ENCODE measurements at regions not wholly inside any gene's neighbourhood (a gene's known extent, or its start where the extent isn't known, plus 50 kb on each side); places are given as distances from the start of the nearest gene placed in this dataset.

DNA sequence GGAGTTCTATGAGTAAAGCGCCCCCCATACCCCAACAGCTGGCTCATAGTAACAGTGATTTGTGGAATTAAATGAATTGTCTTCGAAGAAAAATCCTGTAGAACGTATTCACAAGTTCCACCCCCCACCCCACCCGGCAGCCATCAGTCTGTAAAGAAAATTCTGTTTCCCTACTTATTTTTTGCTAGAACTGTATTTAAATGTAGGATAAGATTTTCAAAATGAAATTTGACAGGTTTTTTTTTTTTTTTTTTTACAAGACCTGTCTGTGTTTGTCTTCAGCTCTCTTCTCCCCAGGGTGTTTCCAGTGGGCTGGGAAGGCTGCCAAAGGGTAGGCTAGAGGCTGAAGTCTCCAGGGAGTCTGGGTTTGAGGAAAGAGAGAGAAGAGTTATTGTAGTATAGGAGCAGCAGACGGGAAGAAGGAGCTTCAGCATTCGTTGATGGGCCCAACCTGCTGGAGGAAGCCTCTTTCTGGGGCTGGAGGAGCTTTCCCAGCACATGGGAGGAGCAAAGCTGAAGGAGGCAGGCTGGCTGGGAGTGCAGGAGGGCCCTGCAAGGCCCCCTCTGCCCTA is 130.6 kb upstream of the SEMA6D start:
- H3K4me3 ChIP-seq (ENCODE audit: low read depth in 2 of 2, low read length in 2 of 2) = no peak overlapping the region
- in situ Hi-C loops (cut with HindIII; ENCODE audit: low pct_unique_long_range_greater_than_20kb, low sequenced_read_pairs) = no loop called here
- no peaks in the 10 kb centered on the region for H3K4me1 ChIP-seq (ENCODE audit: control insufficient read depth, insufficient read depth, low read length)
- no peak for DNase-seq (ENCODE audit: low read depth, low spot score)
- H3K27me3 ChIP-seq (ENCODE audit: control insufficient read depth, insufficient read depth, low read length) = no peaks in the 10 kb centered on the region
- ChIA-PET CTCF (no interaction called here), POLR2A (no interaction called here)
- no peak for ATAC-seq
- no peak overlapping the region for H3K27ac ChIP-seq (ENCODE audit: low read length)
- H3K36me3 ChIP-seq (ENCODE audit: control insufficient read depth, insufficient read depth, low read length) = no peaks in the 10 kb centered on the region
- no peaks in the 10 kb centered on the region for H3K9me3 ChIP-seq (ENCODE audit: control insufficient read depth, insufficient read depth, low read depth, low read length)
- TF ChIP-seq TCF7L2 (IDR thresholded peaks at IDR 0.05; ENCODE audit: low read depth, low read length) (no peak), POLR2AphosphoS5 (IDR thresholded peaks at IDR 0.05; ENCODE audit: low read depth, low read length) (no peak), REST (IDR thresholded peaks at IDR 0.05; ENCODE audit: insufficient read depth in 1 of 2, low read depth in 2 of 2, low read length in 1 of 2) (no peak), SIN3A (IDR thresholded peaks at IDR 0.05; ENCODE audit: borderline replicate concordance, insufficient read depth, low read depth, low read length) (no peak)
- TF ChIP-seq, protein P1, sequence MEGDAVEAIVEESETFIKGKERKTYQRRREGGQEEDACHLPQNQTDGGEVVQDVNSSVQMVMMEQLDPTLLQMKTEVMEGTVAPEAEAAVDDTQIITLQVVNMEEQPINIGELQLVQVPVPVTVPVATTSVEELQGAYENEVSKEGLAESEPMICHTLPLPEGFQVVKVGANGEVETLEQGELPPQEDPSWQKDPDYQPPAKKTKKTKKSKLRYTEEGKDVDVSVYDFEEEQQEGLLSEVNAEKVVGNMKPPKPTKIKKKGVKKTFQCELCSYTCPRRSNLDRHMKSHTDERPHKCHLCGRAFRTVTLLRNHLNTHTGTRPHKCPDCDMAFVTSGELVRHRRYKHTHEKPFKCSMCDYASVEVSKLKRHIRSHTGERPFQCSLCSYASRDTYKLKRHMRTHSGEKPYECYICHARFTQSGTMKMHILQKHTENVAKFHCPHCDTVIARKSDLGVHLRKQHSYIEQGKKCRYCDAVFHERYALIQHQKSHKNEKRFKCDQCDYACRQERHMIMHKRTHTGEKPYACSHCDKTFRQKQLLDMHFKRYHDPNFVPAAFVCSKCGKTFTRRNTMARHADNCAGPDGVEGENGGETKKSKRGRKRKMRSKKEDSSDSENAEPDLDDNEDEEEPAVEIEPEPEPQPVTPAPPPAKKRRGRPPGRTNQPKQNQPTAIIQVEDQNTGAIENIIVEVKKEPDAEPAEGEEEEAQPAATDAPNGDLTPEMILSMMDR (IDR thresholded peaks at IDR 0.05) = no peak
- intact Hi-C loops (cut with micrococcal nuclease; ENCODE audit: unreplicated experiment) = no loop called here
- no TSS peak for BruUV-seq (replicated peaks)

DNA sequence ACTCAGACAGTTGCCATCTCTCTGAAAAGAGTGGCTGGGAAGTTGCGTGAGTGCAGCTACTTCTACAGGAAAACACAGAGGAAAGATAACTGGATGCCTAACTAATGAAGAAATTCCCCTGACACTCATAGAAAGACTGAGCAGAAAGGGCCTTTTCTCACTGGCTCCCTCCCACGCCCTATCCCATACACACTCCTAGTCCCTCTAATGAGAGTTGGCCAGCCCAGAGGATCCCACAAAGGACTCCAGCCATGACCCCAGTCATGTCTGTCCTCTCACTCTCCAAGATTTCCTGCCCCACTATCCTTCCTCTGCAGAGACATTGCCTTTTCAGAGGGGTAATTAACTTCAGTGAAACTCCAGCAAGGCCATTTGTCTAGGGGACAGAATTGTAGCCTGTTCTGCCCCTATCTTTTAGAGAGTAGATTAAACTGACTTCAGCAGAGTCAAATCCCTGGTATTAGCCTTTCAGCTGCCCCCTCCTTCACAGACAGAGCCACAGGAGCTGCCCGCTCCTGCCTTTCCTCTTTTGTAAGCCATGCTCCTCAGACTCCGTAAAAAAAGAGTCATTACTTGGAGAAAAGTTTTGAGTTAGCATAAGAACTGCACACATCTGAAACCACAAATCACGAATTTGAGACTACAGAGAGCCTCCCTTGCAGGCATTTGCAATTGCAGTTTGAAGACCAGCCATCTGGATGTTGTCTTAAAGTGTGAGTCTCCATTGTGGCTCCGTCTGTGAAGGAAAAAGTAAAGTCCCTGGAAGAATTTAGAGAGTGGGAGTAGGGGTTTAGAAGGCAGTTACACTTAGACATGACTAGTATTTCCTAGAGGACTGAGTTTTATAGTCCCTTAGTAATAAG is 129.1 kb upstream of the SEMA6D start:
- ATAC-seq = no peak
- Histone ChIP-seq H3K4me1 (ENCODE audit: control insufficient read depth, insufficient read depth, low read length) (no peaks in the 10 kb centered on the region), H3K4me3 (ENCODE audit: low read depth in 2 of 2, low read length in 2 of 2) (no peak overlapping the region), H3K27ac (ENCODE audit: low read length) (no peak overlapping the region), H3K9me3 (ENCODE audit: control insufficient read depth, insufficient read depth, low read depth, low read length) (no peaks in the 10 kb centered on the region), H3K36me3 (ENCODE audit: control insufficient read depth, insufficient read depth, low read length) (no peaks in the 10 kb centered on the region), H3K27me3 (ENCODE audit: control insufficient read depth, insufficient read depth, low read length) (no peaks in the 10 kb centered on the region)
- TF ChIP-seq TCF7L2 (IDR thresholded peaks at IDR 0.05; ENCODE audit: low read depth, low read length) (no peak), REST (IDR thresholded peaks at IDR 0.05; ENCODE audit: insufficient read depth in 1 of 2, low read depth in 2 of 2, low read length in 1 of 2) (no peak), SIN3A (IDR thresholded peaks at IDR 0.05; ENCODE audit: borderline replicate concordance, insufficient read depth, low read depth, low read length) (no peak), POLR2AphosphoS5 (IDR thresholded peaks at IDR 0.05; ENCODE audit: low read depth, low read length) (no peak)
- TF ChIP-seq, protein P1 (IDR thresholded peaks at IDR 0.05) = no peak
- ChIA-PET CTCF (no interaction called here), POLR2A (no interaction called here)
- in situ Hi-C loops (cut with HindIII; ENCODE audit: low pct_unique_long_range_greater_than_20kb, low sequenced_read_pairs) (no loop called here), intact Hi-C loops (cut with micrococcal nuclease; ENCODE audit: unreplicated experiment) (no loop called here)
- BruUV-seq (replicated peaks) = no TSS peak
- no peak for DNase-seq (ENCODE audit: low read depth, low spot score)
